Stimulated activated effector memory CD8-positive, alpha-beta T cell treated with anti-CD3 and anti-CD28 coated beads, Interleukin-12 subunit alpha, Interleukin-12 subunit beta, amount 100 ng/mL, for 72 hours (primary cell): ENCODE measurements at regions not wholly inside any gene's neighbourhood (a gene's known extent, or its start where the extent isn't known, plus 50 kb on each side); places are given as distances from the start of the nearest gene placed in this dataset.

ENCODE experiments used
- ATAC-seq: fragments of 150-1000 bp; cut with Tn5 transposase; 2 replicates; pipeline ENCODE4 v1.10.0; 2021
- DNase-seq, 2 donors: peaks; one replicate each; pipeline ENCODE4 v3.0.0; 2021 to 2022; ENCODE audit warnings: low spot score in 2 of 2
- H3K27ac Mint-ChIP-seq: one replicate; pipeline ENCODE4 v1.8.0; 2022; ENCODE audit warnings: mild to moderate bottlenecking, mixed read lengths
- H3K36me3 Mint-ChIP-seq: one replicate; pipeline ENCODE4 v1.8.0; 2022; ENCODE audit warnings: mild to moderate bottlenecking, mixed read lengths
- H3K4me1 Mint-ChIP-seq: one replicate; pipeline ENCODE4 v1.8.0; 2022; ENCODE audit warnings: mixed read lengths
- H3K4me3 Mint-ChIP-seq: one replicate; pipeline ENCODE4 v1.8.0; 2022; ENCODE audit warnings: mild to moderate bottlenecking, mixed read lengths
- H3K9me3 Mint-ChIP-seq: one replicate; pipeline ENCODE4 v1.8.0; 2022; ENCODE audit warnings: mixed read lengths

- H3K4me1 Mint-ChIP-seq, result no peaks in the 10 kb centered on the region
- H3K4me3 Mint-ChIP-seq, result no peak overlapping the region
- no peak overlapping the region for H3K27ac Mint-ChIP-seq
- DNase-seq (no peak), ATAC-seq (no peak)
- no peaks in the 10 kb centered on the region for H3K36me3 Mint-ChIP-seq
- peaks cover 9% of the 10 kb centered on the region for H3K9me3 Mint-ChIP-seq
Observed at GRCh38 chr5:27734838-27735237, 696.5 kb upstream of the CDH9 start.

GRCh38 chr5:27733237-27733636 is 694.9 kb upstream of the CDH9 start:
- Mint-ChIP-seq H3K36me3 (no peaks in the 10 kb centered on the region), H3K9me3 (peaks cover 9% of the 10 kb centered on the region), H3K4me1 (no peaks in the 10 kb centered on the region), H3K27ac (no peak overlapping the region), H3K4me3 (no peak overlapping the region)
- no peak for DNase-seq
- ATAC-seq, result no peak

GRCh38 chr5:27727254-27727653 is 688.9 kb upstream of the CDH9 start:
- Mint-ChIP-seq H3K9me3 (peaks cover 16% of the 10 kb centered on the region), H3K4me3 (no peak overlapping the region), H3K36me3 (no peaks in the 10 kb centered on the region), H3K27ac (no peak overlapping the region), H3K4me1 (no peaks in the 10 kb centered on the region)
- no peak for ATAC-seq
- DNase-seq, result no peak

DNA sequence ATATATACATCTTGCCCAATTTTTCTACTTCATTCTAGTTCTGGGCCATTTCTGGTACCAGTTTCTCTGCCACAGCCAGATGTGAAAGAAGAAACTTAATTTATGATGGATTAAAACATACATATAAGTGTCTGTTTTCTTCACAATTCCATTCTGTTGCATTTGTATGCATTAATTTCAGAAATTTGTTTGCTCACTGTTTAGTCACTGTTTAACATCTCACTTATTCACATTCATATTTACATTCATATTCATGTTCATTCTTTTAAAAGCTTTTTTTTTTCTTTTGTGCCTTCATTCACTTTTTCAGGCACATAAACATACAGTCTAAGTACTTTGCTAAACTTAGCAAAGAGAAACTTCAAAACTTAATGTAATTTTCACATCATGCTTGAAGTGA is 684.0 kb upstream of the CDH9 start:
- Mint-ChIP-seq H3K9me3 (peaks cover 17% of the 10 kb centered on the region), H3K4me3 (no peak overlapping the region), H3K27ac (no peak overlapping the region), H3K36me3 (no peaks in the 10 kb centered on the region), H3K4me1 (no peaks in the 10 kb centered on the region)
- no peak for DNase-seq
- ATAC-seq, result no peak

DNA sequence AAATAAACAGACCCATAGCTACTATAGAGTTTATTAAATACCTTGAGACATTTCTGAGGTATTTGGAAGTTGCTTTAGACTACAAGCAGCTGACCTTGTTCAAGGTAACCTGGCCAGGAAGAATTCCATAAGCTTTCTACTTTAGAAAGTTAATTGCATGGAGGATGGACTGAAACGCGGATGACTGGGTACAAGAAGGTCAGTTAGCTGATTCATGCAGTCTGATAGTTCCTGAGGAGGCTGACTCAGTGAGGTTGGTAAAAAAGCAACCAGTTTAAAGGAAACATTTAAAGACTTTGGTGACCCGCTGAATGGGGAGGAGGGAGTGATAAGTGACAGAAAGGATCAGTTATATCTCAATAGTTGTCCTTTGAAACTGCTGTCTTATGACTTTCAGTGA is 670.1 kb upstream of the CDH9 start:
- no peaks in the 10 kb centered on the region for H3K4me1 Mint-ChIP-seq
- H3K36me3 Mint-ChIP-seq, result no peaks in the 10 kb centered on the region
- no peaks in the 10 kb centered on the region for H3K9me3 Mint-ChIP-seq
- H3K27ac Mint-ChIP-seq, result no peak overlapping the region
- DNase-seq (no peak), ATAC-seq (no peak)
- H3K4me3 Mint-ChIP-seq, result no peak overlapping the region

DNA sequence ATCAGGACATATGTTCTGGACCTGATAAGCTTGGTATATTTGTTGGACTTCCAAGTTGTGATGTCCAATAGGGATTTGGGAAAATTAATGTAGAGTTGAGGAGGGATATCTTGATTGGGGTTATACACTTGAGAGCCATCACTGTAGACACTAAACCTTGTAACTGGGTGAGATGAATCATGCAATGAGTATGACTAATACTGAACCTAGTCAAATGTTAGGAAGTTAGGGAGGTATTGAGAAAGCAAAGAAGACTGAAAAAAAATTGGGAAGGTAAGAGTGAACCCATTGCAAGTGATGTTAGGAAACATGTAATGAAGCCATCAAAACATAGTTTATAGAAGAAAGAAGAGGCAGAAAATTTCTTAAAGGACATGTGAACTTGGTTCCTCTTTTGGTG is 668.4 kb upstream of the CDH9 start:
- no peaks in the 10 kb centered on the region for H3K36me3 Mint-ChIP-seq
- peaks cover 5% of the 10 kb centered on the region for H3K9me3 Mint-ChIP-seq
- no peak for DNase-seq
- ATAC-seq, result no peak
- no peak overlapping the region for H3K4me3 Mint-ChIP-seq
- no peaks in the 10 kb centered on the region for H3K4me1 Mint-ChIP-seq
- H3K27ac Mint-ChIP-seq, result no peak overlapping the region

DNA sequence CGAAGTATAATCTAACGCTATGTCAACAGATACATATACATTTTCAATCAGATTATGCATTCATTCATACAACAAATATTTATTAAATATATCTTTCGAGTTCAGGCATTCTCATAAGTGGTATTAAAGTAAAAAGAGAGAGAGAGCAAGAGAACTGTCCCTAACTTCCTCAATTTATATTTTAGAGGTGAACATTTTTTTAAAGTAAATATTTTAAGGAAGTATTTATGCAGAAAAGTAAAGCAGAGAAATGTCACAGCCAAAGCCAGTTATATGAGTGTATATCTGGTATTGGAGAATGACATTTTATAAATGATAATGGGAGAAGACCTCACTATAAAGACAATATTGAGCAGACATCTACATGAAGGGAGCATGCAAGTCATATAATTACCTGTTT is 667.3 kb upstream of the CDH9 start:
- Mint-ChIP-seq H3K4me3 (no peak overlapping the region), H3K4me1 (no peaks in the 10 kb centered on the region), H3K9me3 (peaks cover 5% of the 10 kb centered on the region), H3K36me3 (no peaks in the 10 kb centered on the region), H3K27ac (no peak overlapping the region)
- ATAC-seq (no peak), DNase-seq (no peak)

- Mint-ChIP-seq H3K9me3 (peaks cover 9% of the 10 kb centered on the region), H3K4me3 (no peak overlapping the region), H3K36me3 (no peaks in the 10 kb centered on the region), H3K4me1 (no peaks in the 10 kb centered on the region), H3K27ac (no peak overlapping the region)
- ATAC-seq (no peak), DNase-seq (no peak)
Observed at GRCh38 chr5:27701931-27702903, 663.8 kb upstream of the CDH9 start.

DNA sequence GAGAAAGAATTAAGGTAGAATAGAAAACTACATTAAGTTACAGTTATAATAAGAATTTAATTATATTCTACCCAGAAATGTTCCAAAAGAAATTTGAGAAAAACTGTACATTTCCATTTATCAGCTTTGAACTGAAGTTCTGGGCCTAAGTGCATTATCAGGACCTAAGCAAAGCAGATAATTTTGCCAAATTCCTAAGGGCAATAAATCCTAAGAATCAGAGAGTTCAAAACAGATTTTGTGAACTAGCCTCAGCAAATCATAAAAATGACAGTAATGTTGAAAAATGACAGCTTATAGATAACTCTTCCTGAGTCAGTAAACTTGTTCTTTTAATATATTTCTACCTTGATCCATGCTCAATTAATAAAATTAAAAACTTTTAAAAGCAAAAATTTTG is 662.1 kb upstream of the CDH9 start:
- DNase-seq, result no peak
- no peak for ATAC-seq
- peaks cover 12% of the 10 kb centered on the region for H3K9me3 Mint-ChIP-seq
- no peaks in the 10 kb centered on the region for H3K4me1 Mint-ChIP-seq
- no peak overlapping the region for H3K27ac Mint-ChIP-seq
- H3K4me3 Mint-ChIP-seq, result no peak overlapping the region
- H3K36me3 Mint-ChIP-seq, result no peaks in the 10 kb centered on the region

GRCh38 chr5:27682600-27682999 is 644.2 kb upstream of the CDH9 start:
- peaks cover 19% of the 10 kb centered on the region for H3K9me3 Mint-ChIP-seq

GRCh38 chr5:27652505-27652904 is 614.1 kb upstream of the CDH9 start:
- Mint-ChIP-seq H3K27ac (no peak overlapping the region), H3K9me3 (peaks cover 24% of the 10 kb centered on the region), H3K4me1 (no peaks in the 10 kb centered on the region), H3K4me3 (no peak overlapping the region), H3K36me3 (no peaks in the 10 kb centered on the region)
- DNase-seq, result no peak
- no peak for ATAC-seq

More at GRCh38 chr5:27682600-27682999, 644.2 kb upstream of the CDH9 start:
- ATAC-seq (no peak), DNase-seq (no peak)
- Mint-ChIP-seq H3K4me1 (no peaks in the 10 kb centered on the region), H3K4me3 (no peak overlapping the region), H3K27ac (no peak overlapping the region), H3K36me3 (no peaks in the 10 kb centered on the region)

DNA sequence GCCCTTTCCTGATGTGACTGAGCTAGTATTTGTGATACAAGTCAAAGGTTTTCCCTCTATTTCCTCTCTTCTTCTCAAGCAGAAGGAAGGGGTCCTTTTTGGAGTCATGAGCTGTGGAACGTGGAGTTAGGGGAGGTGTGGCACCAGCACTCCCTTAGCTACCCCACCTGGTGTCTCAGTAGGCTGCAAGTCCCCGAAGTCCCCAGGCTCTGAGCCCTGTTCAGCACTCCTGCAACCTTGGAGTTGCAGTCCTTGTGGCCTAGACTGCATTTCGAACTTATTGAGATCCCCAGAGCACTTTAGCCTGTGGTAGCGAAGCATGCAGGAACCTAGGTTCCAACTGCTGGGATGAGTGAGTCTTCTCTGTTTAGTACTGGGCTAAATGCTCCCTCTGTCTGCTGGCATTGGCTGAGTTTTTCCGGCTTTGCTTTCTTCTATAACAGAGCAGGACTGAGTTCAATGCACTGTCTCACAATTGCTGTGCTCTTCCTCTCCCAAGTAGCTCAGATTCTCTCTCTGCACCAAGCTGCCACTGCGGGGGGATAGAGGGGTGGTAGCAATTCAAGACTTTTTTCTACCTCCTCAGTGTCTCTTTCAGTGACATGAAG is 600.7 kb upstream of the CDH9 start:
- no peak for ATAC-seq
- DNase-seq, result no peak
- peaks cover 12% of the 10 kb centered on the region for H3K9me3 Mint-ChIP-seq
- H3K27ac Mint-ChIP-seq, result no peak overlapping the region
- H3K4me3 Mint-ChIP-seq, result no peak overlapping the region
- H3K36me3 Mint-ChIP-seq, result no peaks in the 10 kb centered on the region
- no peaks in the 10 kb centered on the region for H3K4me1 Mint-ChIP-seq

DNA sequence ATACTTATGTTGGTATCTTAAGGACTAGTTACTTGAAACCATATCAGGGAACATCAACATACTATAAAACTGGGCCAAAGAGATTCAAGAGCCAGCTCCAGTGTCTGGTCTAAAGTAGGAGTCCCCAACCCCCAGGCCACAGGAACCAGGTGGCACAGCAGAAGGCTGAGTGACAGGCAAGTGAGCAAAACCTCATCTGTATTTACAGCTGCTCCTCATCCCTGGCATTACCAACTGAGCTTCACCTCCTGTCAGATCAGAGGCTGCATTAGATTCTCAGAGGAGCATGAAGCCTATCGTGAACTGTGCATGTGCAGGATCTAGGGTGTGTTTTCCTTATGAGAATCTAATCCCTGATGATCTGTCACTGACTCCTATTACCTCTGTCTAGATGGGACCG is 581.6 kb upstream of the CDH9 start:
- H3K36me3 Mint-ChIP-seq, result no peaks in the 10 kb centered on the region
- no peaks in the 10 kb centered on the region for H3K4me1 Mint-ChIP-seq
- no peak overlapping the region for H3K27ac Mint-ChIP-seq
- H3K4me3 Mint-ChIP-seq, result no peak overlapping the region
- peaks cover 19% of the 10 kb centered on the region for H3K9me3 Mint-ChIP-seq
- no peak for DNase-seq
- ATAC-seq, result no peak

DNA sequence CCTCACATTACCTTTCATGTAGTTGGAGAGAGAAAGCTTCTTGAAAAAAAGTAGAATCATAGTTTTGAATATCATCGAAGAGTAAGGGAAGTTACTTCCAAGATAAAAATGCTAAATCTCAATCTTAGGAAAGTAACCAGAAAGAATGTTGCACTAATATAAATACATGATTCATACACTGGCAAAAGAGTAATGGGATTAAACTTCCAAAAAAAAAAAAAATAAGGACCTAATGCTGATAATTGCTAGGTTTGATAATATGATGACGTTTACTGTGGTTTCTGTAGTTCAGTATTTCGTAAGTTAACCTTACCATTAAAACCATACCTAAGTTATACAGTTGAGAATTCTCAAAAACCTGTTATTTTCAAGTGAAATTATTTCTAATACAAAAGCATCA is 573.8 kb upstream of the CDH9 start:
- H3K4me1 Mint-ChIP-seq, result no peaks in the 10 kb centered on the region
- no peak overlapping the region for H3K4me3 Mint-ChIP-seq
- H3K9me3 Mint-ChIP-seq, result peaks cover 26% of the 10 kb centered on the region
- DNase-seq (no peak), ATAC-seq (no peak)
- H3K36me3 Mint-ChIP-seq, result no peaks in the 10 kb centered on the region
- H3K27ac Mint-ChIP-seq, result no peak overlapping the region

DNA sequence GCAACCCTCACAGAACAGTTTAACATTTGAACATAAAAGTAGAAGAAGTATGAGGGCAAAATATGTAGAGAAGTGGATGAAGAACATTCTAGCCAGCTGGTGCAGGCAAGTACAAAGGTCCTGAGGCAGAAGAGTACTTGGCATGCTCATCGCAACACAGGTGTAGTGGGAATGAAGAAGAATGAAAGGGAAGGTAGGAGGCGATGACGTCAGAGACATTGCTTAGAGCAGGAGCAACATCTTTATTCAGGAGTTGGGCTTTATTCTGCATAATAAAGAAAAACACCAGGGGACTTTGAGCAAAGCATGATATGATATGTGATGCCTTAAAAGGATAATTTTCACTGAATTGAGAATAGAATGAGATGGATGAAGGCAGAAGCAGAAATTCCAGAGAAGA is 570.6 kb upstream of the CDH9 start:
- DNase-seq, result no peak

GRCh38 chr5:27598576-27598975 is 560.2 kb upstream of the CDH9 start:
- DNase-seq (no peak), ATAC-seq (no peak)
- Mint-ChIP-seq H3K36me3 (no peaks in the 10 kb centered on the region), H3K27ac (no peak overlapping the region), H3K4me3 (no peak overlapping the region), H3K4me1 (no peaks in the 10 kb centered on the region), H3K9me3 (peaks cover 17% of the 10 kb centered on the region)

More for the DNA sequence above, 570.6 kb upstream of the CDH9 start:
- Mint-ChIP-seq H3K4me3 (no peak overlapping the region), H3K9me3 (peaks cover 18% of the 10 kb centered on the region), H3K4me1 (no peaks in the 10 kb centered on the region), H3K27ac (no peak overlapping the region), H3K36me3 (no peaks in the 10 kb centered on the region)
- ATAC-seq, result no peak
